ENCODE measurements at regions not wholly inside any gene's neighbourhood (a gene's known extent, or its start where the extent isn't known, plus 50 kb on each side); places are given as distances from the start of the nearest gene placed in this dataset.

DNA sequence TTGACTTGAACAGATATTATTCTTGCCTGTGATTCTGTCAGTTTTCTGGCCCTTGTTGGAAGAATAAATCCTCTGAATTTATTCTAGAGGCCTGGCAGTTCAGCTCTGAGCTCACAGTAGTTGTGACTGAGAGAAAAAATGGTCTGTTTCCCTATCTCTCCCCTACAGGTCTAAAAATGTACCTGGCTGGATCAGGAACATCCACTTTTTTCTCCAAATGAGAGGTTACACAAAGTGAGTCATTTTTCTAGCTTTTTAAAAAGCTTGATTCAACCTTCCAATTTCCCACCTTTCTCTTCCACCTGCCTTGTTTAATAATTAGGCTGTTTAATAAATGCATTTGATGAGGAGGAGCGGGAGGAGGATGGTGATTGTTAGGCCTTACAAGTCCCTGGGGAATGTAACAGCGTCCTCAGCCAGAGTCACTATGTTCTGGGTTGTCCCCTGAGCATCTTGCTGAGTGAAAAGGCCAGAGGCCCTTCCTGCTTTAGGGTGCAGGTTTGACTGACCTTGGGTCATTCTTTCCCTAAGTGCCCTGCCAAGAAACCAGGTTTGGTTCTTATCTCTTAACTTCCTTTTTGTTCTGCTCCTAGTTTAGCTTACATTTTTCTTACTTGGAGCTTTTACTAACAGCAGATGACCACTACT, 91.7 kb upstream of the FUT8 start:
- no peak for DNase-seq (ENCODE audit: low spot score)

DNA sequence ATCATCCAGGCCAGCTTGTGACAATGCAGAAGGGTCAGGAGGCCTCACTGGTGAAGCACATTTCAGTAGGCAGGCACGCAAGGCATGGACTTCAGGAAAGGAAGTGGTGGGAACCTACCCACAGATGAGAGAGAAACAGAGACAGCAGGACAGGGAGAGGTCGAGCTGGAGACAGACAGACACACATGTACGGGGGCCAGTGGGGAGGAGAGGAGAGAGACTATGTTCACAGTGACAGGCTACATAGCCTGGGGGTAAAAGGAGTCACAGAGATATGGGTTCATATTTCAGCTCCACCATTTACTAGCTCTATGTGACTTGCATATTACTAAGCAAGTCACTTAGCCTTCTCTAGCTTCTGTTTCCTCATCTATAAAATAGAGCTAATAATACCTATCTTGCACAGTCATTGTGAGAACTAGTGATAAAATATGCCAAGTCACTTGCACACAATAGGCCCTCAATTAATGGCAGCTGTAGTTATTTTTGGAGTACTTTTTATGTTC, 91.1 kb upstream of the FUT8 start:
- DNase-seq (ENCODE audit: low spot score): no peak

DNA sequence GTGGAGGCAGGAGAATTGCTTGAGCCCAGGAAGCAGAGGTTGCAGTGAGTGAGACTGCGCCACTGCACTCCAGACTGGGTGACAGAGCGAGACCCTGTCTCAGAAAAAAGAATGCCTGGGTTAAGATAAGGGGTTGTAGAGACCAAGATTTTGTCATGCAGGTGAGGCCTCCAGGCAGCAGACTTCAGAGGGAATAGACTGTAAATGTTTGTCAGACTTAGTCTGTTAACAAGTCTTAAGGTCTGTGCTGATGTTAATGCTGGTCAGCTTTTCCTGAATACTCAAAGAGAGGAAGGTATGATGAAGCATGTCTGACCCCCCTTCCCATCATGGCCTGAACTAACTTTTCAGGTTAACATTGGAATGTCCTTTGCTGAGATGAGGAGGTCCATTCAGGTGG, 83.0 kb upstream of the FUT8 start:
- DNase-seq (ENCODE audit: low spot score): no peak

DNA sequence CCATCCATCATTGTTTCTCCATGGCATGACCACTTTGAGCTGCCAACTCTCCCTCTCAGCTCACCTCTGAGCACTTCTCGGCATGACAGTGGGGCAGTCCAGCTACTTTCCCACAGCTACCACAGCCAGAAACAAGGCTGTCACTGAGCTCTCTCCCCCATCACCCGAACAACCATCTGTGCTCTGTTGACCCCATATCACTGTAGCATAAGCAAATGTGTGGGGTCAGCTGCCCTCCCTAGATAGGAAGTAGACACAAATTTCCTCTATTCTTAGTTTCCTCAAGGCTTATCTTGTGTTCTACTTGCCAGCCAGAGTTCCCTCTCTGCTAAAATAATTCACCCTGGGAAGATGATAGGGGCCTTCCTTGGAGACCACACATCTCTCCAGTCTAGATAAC, 82.6 kb upstream of the FUT8 start:
- DNase-seq (ENCODE audit: low spot score): no peak

DNA sequence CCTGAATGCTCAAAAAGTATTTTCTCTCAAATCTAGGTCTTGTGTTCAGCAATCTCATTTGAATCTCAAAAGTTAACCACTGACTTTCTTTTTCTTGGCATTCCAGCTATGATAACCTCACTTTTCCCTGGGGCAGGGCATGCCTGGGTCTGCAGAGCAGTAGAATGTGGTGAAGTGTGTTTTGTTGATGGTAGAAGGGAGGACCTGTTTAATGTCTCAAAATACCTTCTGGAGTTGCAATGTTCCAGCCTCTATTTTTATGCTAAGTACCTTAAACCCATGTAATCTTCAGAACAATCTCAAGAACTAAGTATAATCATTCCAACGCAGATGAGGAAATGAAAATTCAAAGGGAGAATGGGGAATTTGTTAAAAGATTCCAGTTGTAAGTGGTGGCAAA, 82.1 kb upstream of the FUT8 start:
- DNase-seq (ENCODE audit: low spot score): no peak

DNA sequence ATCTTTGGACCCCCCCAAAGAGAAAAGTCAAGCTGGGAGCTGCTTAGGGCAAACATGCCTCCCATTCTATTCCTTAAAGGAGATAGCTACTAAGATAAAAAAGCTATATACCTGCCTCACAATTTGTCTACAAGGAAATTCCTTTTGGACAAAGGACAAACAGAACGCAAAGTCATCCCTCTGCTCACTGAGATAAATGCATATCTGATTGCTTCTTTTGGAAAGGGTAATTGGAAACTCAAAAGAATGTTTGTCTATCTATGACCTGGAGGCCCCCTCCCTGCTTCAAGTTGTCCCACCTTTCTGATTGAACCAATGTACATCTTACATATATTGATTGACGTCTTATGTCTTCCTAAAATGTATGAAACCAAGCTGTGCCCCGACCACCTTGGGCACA, 80.9 kb upstream of the FUT8 start:
- DNase-seq (ENCODE audit: low spot score): no peak

DNA sequence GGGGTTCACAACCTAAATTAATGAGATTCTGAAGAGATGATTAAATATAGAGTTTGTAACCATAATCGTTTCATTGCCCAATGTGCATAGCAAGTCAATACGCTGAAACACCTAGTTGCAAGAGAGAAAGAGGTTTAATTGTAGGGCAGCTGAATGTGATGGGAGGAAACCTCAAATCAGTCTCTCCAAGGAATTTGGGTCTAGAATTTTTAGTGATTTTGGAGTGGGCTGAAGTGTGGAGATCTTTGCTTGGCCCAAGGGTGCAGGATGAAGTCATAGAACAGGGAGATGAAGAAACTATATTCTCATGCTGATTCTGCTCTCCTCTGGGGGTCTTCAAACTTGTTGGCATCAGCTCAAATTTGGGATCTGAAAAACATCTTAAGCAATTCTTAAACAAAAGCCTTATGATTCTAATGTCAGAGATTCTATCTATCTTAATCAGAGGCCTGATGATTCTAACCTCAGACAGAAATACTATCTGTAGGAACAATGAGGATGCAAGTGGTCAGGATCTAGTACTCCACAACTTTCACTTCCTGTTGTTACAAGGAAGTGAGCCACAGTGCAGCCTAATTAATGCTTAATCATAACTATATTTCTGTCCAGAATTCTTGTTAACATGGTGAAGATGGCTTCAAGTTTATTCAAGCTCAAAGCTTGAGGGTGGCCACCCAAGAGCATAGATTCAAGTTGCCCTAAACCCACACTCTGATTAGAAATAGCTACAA, 80.2 kb upstream of the FUT8 start:
- no peak for DNase-seq (ENCODE audit: low spot score)

DNA sequence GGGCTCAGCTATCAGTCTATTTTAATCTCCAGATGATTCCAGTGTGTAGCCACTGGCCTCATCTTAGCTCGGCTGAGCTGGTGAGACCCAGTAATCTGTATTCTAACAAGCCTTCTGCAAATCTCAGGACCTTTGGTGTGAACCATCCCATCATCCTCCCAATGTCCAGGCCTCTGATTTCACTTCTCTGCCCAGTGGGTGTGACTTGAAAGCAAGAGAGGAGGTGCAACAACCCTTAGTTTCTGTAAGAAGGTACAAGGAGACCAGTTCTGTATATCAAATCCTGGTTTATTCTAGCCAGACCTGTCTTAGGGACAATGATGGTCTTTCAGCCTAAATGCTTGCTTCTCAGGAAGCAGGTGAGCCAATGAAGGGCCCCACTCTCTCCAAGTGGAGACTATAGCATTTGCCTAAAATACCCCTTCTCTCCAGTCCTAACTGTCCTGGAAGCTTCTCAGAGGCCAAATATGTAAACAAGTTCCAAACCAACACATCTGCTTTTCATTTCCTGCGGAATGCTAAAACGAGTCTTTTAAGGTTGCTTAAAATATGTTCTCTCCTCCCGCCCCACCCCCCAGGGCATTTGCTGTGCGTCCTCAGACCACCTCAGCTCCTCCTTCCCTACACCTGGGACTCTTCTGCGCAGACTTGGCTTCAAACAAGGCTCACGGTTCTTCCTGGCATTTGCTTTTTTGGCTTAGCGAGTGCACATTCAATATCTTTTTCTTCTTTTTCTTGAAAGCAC, 78.4 kb upstream of the FUT8 start:
- DNase-seq (ENCODE audit: low spot score): no peak

DNA sequence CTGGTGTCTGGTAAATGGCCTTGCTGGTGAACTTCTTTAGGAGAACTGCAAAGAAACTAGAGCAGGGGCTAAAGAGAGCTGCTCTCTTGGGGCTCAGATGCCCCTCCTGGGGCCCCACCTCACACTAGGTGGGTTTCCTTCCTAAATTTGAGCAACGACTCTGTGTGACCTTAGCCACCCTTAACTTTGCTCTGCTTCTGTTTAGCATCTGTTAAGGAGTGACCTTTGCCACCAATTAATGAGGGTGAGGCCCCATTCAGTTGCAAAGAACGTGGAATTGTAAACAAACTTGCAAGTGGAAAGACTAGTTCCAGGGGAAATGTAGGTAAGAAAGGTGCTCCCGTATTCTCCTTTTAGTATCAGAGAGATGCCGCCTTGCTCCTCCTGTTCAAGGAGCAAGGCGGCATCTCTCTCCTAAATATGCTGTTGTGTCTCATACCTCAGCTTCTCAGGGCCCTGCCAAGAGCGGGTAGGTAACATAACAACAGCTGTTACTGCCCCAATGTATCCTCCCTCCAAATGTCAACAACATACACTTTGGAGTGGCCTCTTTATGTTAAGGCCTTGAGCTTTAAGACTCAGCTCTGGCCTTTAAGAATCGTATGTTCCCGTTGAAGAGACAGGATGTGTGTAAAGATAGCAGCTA, 77.6 kb upstream of the FUT8 start:
- no peak for DNase-seq (ENCODE audit: low spot score)

DNA sequence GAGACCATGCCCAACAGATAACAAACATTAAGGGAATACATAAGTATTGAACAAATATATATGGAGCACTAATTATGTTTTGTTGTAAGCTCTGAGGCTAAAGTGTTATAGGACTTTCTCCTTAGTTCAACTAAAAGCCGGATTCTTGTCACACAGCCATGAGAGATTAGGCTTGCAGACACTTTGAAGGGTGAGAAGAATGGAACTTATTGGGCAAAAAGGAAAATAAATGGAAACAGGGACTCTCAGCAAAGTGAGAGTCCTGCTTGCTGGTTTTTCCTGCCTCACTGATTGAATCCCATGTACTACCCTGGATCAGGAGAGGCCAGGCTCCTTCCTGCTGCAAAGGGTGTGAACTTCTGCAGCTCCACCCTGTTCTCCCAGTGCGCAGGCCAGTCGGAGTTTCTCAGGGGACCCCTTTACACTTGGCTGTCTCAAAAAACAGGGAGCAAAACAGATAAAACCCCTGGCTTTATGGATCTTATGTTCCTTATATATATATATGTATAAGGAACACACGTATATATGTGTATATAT, 77.1 kb upstream of the FUT8 start:
- DNase-seq (ENCODE audit: low spot score): no peak

DNA sequence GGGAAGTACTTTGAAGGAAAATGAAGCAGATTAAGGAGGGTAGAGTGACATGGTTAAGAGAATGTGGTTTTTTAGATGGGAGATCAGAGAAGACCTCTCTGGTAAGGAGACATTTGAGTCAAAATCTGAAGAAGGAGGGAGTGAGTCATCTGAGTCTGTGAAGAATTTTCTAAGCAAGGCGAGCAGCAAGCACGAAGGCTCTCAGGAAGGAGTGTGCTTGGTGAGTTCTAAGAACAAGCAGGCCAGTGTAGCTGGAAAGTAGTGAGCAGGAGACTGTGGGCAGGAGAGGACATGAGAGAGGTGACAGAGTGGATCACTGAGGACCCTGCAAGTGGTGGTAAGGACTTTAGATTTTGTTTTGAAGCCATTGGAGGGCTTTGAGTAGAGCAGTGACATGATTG, 76.3 kb upstream of the FUT8 start:
- no peak for DNase-seq (ENCODE audit: low spot score)

DNA sequence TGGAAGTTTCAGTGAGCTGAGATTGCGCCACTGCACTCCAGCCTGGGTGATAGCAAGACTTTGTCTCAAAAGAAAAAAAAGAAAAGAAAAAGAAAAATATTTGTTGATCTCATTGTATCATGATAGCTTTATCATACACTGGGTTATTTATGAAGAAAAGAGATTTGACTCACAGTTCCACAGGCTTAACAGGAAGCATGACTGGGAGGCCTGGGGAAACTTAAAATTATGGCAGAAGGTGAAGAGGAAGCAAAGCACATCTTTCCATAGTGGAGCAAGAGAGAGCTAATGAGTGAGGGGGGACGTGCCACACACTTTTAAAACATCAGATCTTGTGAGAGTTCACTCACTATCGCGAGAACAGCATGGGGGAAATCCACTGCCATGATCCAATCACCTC, 72.7 kb upstream of the FUT8 start:
- no peak for DNase-seq (ENCODE audit: low spot score)

DNA sequence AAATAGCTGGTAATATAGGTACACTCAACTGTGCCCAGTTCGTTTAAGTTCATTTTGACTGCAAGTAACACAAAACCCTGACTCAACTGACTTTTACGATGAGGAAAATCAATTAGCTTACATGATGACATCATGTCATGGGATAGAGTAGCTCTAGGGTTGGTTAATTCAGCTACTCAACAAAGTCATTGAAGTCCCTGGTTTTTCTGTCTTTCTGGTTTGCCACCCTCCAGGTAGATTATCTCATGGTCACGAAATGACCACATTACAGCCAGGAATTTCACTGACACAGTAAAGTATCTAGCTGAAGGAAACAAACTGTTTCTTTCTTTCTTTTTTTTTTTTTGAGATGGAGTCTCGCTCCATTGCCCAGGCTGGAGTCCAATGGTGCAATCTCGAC, 68.5 kb upstream of the FUT8 start:
- no peak for DNase-seq (ENCODE audit: low spot score)

DNA sequence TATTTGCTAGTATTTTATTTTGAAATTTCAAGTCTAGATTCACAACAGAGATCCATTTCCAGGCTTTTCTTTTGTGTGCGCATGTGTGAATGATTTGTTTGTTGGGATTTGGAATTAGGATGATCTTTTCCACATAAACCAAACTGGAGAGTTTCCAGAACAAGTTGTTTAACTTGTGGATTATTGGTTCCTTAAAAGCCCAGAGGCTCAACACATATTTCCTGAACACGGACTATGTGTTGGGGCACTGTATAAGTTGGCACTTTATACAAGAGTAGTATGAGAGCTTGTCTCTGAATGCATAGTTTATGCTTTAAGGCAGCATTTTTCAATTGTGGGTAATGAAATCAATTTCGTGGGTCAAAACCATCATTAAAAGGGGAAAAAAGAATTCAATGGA, 67.3 kb upstream of the FUT8 start:
- no peak for DNase-seq (ENCODE audit: low spot score)

DNA sequence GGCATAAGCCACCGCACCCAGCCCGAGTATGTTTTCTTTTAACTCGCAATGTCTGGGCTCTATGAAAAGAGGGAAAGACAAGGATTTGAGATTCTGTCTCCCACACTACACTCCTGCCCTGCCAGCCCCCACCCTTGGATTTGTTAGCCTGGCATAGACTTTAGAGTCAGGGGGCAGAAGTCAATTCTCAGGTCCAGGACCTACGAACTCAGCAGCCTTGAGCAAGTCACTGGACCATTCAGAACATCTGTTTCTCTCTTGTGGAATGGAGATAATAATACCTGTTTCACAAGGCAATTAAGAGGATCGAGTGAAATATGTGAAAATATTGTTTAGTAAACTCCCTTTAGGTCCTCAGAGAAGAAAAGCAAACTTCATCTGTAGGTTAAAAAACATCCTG, 66.1 kb upstream of the FUT8 start:
- no peak for DNase-seq (ENCODE audit: low spot score)

DNA sequence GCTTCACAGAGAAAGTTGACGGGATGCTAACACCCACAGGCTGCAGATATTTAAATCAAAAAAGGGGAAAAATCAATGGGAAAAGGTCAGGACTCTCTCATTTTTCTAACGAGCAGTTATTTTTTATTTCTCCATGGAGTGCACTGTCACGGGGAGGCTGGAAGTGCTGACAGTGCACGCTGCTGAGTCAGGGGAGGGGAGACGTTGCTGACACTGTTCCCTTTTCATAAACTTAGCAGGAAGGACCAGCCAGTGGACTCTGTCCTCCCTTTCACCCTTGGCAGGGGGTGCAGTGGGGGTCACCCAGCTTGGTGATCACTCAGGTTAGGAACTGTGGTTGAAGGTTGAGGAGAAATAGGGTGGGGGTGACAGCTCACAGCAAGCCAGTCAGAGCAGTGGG, 65.6 kb upstream of the FUT8 start:
- no peak for DNase-seq (ENCODE audit: low spot score)

DNA sequence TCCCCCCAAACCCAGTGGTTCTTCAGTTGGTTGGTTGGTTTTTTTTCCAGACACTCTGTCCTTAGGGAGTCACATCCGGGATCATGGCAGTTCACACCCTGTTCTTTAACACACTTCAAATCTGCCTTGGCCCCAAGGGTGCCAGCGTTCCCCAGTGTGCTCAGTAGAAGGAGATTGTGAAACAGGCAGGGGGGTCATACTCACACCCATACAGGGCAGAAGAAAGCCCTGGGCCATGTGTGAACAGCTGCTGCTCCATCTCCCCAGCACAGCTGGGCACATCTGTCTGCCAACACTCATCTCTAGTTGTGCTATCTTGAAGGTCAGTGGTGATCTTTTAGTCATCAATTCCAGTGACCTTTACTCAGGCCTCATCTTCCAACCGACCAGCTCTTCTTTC, 64.4 kb upstream of the FUT8 start:
- DNase-seq (ENCODE audit: low spot score): no peak

DNA sequence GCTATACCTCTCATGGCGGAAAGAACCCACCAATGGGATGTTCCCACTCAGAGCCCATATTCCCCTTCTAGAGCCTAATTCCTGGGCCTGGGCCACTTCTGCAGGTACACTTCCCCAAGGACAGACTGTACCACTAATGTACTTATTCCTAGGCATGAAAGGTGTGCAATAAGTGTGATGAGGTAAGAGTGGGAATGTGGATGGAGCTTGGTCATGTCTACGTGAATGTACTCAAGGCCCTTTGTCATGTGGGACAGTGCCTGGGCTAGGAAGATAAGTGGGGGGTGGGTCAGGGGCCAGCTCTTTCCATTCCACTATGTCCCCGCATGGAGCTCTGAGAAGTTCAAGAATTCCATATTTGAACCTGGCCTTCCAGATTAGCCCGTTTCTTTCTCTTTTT, 63.4 kb upstream of the FUT8 start:
- no peak for DNase-seq (ENCODE audit: low spot score)

DNA sequence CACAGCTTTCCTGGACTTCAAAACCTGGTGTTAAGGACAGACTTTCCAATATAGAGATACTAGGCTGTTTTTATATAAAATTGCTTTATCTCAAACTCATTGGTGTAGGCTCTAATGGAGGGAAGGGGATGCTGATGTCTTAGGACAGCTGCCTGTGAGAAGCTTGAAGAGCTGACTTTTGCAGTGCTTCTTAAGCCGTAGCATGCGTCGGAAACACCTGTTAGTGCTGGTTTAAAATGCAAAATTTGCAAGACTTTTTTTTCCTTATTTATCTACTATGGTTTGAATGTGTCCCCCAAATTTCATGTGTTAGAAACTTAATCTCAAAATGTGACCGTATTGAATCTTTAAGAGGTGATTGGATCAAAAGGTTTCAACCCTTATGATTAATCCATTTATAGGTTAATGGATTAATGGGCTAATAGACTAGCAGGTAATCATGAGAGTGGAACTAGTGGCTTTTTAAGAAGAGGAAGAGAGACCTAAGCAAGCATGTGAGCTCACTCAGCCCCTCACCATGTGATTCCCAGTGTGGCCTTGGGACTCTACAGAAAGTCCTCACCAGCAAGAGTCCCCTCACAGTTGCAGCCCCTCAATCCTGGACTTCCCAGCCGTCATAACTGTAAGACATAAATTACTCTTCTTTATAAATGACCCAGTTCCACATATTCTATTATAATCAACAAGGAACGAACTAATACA, 60.9 kb upstream of the FUT8 start:
- DNase-seq (ENCODE audit: low spot score): no peak

DNA sequence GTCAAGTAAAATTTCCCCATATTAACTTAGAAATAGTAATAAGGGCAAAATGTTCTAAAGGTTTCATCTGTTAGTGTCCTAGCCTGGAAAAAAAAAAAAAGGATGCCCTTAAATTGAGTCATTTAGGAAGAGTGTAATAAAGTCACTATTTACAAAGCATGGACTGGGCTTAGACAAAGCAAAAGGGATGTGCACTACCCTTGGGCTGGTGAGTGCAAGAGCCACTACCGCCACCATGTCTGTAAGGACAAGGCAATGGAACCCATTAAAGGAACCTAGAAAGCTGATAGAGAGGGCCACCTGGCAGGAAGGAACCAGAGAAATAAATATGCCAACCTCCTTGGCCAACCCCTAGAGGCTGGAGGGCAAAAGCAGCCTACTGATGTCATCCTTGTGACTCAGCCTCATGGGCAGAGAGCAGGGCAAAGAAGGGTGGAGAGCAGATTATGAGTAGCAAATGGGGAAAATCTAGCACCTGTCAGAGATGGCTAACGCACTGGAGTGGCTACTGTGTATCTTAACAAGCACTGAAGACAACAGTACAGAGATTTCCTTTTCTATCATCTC, 59.5 kb upstream of the FUT8 start:
- no peak for DNase-seq (ENCODE audit: low spot score)

DNA sequence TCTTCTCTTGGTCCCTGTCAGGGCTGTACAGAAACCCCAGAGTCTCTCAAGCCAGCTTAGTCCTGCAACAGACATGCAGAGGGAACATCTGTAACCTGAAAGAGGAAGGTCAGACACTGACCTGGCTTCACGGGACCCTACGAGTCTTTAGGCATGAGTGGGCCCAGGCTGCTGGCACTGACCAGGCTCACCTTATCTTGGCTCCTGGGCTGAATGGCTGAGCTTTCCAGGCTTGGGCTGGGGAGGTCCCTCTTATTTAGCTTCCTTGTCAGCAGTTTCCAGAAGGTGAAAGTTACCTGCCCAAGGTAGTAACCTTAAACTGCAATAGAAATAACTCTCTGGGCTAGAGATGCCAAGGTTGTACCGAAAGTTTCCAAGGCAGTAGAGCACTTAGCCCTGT, 58.4 kb upstream of the FUT8 start:
- DNase-seq (ENCODE audit: low spot score): no peak

DNA sequence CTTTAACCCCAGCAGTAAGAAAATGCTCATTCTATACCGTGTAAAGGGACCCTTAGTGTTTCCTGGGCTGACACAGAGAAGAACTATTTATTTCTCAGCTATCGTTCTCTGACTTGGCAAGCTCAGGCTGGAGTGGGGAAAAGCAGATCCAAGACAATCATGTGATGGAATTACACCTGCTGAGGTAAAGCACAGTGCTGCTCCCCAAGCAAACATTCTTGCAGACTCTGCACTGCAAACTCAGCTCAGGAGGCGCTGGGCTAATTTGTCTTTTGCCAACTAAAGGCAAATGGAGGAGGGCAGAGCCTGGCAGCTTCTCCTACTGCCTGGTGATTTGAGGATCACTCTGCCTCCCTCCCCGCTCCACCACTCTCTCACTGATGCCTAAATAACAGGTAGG, 57.8 kb upstream of the FUT8 start:
- DNase-seq (ENCODE audit: low spot score): peak; percentile 59

All from cerebellar cortex (tissue), 1 donor.